Raji (cell line): ENCODE measurements at regions not wholly inside any gene's neighbourhood (a gene's known extent, or its start where the extent isn't known, plus 50 kb on each side); places are given as distances from the start of the nearest gene placed in this dataset.

ENCODE experiments used
- POLR2A ChIP-seq: IDR thresholded peaks from 2 replicates; pipeline ENCODE4 v1.6.1; 2011; ENCODE audit warnings: low read depth, low read length, control low read depth; ENCODE audit not compliant: insufficient read depth

DNA sequence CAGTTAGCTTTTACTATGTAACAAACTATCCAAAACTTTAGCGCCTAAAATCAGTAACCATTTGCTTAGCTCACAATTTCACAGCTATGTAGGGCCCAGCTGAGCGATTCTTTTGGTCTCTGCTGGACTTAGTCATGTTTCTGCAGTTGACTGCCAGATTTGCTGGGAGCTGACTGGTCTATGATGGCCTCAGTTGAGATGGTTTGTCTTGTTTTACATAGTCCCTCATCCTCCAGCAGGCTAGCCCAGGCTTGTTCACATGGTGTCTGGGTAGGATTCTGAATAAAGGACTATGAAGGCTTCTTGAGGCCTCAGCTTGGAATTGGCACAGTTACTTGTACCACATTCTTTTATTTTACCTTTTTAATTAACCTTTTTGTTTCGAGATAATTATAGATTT is 247.8 kb upstream of the CHD6 start:
- TF ChIP-seq POLR2A = no peak

DNA sequence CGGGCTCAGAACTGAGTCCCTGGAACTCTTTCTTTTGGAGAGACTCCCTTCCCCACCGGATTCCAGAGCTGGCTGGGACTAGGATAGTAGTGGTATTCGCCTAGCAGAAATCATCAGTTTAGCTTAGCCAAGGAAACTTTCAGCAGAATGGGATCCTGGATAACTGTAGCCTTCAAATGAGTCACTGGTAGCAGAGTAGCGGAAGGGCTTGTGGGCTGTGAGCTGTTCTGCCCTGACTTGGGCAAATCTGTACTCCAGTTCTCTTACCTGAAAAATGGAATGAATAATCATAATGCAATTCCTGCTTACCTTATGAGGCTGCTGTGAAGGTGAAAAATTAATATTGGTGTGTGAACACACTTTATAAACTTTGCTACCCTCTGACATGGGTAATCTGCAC is 244.3 kb upstream of the CHD6 start:
- TF ChIP-seq POLR2A = no peak

DNA sequence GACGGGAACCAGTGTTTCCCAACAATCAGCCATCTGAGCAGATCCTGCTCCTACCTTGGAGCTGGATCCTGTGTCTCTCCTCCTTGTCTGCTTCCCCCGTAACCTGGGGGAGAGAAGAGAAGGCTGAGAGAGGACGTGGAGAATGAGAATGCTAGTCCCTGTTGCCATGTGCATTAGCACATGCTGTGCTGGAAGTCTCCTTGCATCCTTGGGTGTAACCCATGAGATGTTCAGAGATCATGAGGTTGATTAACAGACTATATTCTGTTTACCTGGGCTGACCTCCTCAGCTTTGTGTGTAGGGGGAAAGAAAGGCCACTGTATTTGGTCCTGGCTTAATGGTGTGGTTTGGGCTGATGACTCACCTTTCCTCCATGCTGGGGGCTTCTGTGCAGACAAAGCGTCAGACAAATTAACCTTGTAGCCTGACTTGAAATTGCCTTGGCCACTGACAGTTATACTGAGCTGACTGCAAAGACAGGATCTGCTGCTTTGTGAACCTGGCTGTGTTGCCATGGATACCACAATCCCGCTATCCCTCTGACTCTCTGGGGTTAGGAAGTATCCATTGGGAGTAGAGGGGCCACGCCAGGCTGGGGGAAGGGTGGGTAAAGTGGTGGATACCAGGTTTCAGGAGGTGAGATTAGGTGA is 243.7 kb upstream of the CHD6 start:
- no peak for TF ChIP-seq POLR2A

DNA sequence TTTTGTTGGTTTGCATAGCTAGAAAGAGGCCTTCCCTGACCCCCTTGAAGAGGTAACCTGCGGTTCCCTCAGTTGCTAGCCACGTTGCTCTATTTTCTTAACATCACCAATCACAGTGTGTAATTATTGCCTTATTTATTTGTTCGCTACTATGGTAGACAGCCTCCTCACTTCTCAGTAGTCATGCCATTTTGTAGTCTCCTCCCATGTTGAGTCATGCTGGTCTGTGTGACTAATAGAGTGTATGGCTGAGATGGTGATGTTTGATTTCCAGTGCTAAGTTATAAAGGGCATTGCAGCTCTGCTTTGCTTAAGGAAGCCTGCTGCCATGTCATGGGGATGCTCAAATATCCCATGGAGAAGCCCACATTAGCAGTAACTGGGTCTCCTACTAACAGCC is 236.6 kb upstream of the CHD6 start:
- no peak for TF ChIP-seq POLR2A

DNA sequence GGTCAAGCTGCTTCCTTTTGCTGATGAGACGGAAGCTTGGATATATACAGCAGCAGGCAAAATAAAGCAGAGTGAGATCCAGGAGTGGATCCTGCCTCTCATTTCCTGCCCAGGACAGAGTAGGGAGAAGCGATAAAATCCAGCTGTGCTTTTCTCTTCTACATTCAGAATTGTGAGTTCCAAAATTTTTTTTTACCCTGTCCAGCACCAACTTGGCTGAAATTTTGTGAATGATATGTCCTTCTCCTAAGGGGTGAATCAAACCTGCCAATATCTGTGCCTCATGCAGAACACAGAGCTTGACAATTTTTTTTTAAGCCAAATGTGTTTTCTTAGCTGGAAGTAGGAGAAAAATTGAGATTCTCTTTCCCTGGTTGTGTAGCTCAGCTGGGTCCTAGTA is 235.6 kb upstream of the CHD6 start:
- TF ChIP-seq POLR2A = no peak

DNA sequence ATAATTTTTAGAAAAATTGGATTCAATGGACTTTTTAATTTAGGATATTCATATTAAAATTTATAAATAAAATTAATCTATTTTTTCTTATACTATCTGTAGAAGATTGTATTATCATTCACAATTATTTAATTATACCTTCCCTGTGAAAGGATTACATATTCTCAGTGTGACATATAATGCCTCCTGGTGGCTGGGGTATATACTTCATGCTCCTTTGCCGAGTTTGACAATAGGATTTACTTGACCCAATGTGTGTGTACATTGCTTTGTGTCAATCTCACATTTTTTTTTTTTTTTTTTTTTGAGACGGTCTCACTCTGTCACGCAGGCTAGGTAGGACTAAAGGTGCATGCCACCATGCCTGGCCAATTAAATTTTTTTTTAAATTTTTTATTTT is 230.0 kb upstream of the CHD6 start:
- no peak for TF ChIP-seq POLR2A

DNA sequence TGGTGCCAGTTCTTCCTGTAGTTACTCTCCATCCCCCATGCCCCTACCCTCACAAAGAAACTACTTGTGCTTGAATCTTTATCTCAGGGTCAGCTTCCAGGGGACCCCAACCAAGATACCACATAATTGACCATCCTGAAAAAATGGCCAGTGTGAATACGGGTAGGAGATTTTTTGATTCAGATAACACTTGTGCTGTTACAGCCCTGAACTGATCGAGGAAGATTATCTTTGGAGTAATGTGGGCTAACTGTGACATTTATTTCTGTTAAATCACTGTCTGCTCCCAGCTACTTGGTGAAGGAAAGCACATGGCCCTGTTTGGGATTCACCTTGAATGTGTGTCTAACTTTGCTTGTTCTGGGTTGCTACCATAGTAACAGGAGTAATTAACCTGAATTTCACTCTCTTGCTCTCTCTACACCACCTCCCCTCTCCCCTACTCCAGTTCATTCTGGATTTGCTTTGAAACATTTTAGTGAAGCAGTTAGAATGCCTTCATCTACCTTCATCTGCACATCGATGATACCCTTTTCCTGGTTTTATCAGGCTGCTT is 219.6 kb upstream of the CHD6 start:
- no peak for TF ChIP-seq POLR2A

DNA sequence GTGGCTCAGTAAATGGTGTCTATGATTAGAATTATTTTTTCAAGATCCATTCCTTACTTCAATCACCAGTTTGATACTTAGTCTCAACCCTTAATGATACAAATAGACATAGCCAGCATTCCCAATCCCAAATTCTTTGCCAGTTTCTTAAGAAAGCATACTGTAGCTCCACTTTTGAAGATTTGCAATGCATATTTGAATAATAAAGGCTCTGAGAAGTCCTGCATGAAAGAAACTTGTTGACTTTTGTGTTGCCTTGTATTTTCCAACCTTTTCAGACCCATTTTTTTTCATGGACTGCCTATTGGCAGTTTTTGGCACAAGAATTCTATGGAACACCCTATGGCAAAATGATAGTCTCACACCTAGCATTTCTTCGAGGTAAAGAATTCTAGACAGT is 215.6 kb upstream of the CHD6 start:
- no peak for TF ChIP-seq POLR2A

DNA sequence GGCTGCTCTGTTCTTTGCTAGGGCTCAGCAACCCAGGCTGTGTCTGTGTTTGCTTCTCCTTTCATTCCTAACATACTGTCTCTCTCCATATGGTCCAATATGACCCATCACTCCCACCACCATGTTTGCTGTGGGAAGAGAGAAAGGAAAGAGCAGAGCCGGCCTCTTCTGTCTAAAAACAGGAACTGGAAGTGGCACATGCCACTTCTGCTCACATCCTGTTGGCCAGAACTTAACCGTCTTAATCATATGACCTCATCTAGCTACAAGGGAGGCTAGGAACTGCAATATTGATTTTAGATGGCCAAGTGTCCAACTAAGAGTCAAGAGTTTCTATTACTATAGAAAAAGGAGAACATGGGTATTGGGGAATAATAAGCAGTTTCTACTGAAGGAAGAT is 212.5 kb upstream of the CHD6 start:
- no peak for TF ChIP-seq POLR2A

DNA sequence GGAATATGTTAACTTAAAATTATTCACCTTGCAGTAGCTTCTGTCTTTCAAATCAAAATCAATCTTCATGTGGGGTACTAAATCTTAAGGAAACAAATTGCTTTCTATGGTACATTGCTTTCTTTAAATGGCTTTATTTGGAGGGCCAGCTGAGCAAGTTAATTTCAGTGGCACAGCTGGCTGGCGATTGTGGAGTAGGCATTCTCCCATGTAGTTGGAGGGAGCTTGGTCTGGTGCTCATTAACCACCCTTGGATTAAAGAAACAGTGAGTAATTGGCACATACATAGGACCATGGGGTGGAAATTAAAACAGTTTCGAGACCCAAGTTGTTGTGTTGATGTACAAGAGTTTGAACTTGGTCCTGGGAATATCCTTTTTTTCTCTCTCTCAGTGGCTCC is 201.3 kb upstream of the CHD6 start:
- TF ChIP-seq POLR2A = no peak

DNA sequence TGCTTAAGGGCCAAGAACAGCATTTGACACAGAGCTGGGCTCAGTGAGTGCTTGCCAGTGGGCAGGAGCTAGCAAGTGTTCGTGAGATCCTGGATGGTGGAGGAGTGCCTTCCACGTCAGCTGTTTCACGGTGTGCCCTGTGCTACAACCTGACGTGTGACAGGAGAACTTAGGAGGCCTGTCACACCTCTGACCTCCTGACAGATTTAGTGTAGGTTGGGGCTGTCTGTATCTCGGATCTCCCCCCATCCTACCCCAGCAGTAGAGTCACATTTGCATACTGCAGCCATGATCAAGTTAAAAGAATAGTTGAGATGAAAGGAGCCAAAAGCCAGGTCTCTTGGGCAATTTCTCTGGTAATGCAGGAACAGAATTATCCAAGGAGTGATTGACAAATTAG is 200.8 kb upstream of the CHD6 start:
- TF ChIP-seq POLR2A = no peak

DNA sequence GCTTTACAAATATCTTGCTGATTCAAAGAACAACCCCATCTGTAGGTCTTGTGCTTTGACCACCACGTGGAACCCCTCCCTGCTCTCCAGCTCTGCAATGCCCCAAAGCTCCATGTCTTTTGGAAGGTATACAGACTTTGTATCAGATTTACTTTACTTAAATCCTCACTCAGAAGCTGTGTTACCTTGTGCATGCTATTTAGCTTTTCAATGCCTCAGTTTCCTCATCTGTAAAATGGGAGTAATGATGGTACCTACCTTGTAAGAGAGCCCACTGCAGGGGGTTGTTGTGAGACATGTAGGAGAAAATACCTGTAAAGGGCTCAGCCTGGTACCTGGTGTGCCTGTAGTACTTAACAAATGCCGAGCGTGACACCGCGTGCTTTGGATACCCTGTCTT is 200.2 kb upstream of the CHD6 start:
- TF ChIP-seq POLR2A = no peak

DNA sequence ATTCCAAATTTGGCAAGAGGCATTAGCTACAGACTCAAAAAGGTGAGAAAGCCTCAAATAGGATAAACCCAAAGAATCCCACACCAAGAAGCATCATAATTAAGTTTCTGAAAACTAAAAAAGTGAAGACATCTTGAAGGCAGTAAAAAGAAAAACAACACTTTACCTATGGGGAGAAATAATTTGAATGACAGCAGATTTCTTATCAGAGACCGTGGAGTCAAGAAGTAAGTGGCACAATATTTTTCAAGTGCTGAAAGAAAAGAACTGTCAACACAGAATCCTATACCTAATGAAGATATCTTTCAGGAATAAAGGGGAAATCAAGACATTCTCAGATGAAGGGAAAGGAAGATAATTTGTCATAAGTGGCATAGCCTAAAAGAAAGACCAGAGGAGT is 193.3 kb upstream of the CHD6 start:
- no peak for TF ChIP-seq POLR2A

DNA sequence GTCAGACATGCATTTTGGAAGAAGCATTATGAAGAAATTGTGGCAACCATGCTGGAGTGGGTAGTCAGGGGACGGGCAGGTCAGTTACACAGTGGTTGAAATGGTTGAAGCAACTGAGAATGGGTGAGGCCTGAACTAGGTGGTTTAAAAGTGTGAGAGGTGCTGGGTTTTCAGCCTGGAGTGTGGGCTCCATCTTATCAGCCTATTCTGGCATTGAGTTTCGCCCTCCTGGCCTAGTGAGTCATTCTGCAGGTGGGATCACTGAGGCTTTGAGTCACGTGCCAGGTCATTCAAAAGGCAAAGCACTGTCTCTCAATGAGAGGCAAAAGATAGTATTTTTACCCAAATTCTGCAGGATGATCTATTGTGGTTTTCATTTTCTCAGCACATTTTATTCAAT is 181.9 kb upstream of the CHD6 start:
- TF ChIP-seq POLR2A = no peak

DNA sequence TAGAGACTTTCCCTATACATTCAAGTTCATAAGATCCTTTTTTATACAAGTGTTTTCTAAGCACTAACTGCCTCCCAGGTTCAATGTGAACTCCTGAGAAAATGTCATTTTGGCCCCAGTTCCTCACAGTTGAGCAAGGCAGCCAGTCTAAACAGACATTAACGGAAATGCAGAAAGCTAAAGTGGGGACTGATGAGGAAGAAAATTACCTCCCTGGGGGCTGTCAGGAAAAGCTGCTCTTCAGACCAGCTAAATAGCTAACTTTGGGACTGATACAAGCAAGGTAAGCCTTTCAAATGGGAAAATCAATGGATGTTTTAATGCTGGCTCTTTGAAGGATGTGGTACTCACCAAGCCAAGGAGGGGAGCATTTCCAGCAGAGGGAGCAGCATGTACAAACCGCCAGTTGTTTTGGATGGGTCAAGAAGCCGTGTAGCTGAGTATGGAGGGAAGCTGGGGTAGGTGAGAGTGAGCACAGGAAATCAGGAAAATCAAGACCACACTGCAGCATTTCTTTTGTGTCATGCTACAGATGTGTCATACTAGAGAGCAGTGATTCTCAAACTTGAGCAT is 180.8 kb upstream of the CHD6 start:
- TF ChIP-seq POLR2A = no peak

DNA sequence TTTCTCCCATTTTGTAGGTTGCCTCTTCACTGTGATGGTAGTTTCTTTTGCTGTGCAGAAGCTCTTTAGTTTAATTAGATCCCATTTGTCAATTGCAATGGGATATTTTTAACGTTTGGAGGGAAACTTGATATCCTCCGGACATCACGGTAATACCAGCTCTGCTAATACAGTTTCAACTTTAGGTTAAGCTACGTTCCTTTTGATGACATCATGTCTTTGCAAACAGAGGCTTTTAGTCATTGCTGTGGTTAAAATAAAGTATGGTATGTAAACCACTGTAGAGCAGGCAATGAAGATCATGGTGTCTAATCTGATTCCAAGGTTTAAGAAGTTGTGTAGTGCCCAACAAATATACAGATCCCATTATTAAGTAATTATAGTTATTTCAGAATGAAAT is 168.0 kb upstream of the CHD6 start:
- TF ChIP-seq POLR2A = no peak
